ENCODE measurements at regions not wholly inside any gene's neighbourhood (a gene's known extent, or its start where the extent isn't known, plus 50 kb on each side); places are given as distances from the start of the nearest gene placed in this dataset.

GRCh38 chr7:15836041-15836440 is 149.6 kb upstream of the MEOX2 start:
- DNase-seq (ENCODE audit: low spot score): no peak
- Histone ChIP-seq H3K27me3 (replicated peaks; ENCODE audit: insufficient read depth) (no peaks in the 10 kb centered on the region), H3K4me3 (no peak overlapping the region), H3K9me3 (no peaks in the 10 kb centered on the region), H3K27ac (no peak overlapping the region), H3K36me3 (no peaks in the 10 kb centered on the region), H3K4me1 (replicated peaks) (no peaks in the 10 kb centered on the region)
- 94% methylated on average over 4 of the region's 4 CpGs for WGBS
- TF ChIP-seq POLR2A (IDR thresholded peaks at IDR 0.05) (no peak), CTCF (IDR thresholded peaks at IDR 0.05) (no peak), POLR2AphosphoS5 (IDR thresholded peaks at IDR 0.05) (no peak)
- intact Hi-C loops (cut with DNase I): no loop called here

GRCh38 chr7:15834446-15834845 is 148.0 kb upstream of the MEOX2 start:
- Histone ChIP-seq H3K27ac (no peak overlapping the region), H3K4me1 (replicated peaks) (no peaks in the 10 kb centered on the region), H3K27me3 (replicated peaks; ENCODE audit: insufficient read depth) (no peaks in the 10 kb centered on the region), H3K9me3 (no peaks in the 10 kb centered on the region), H3K36me3 (no peaks in the 10 kb centered on the region), H3K4me3 (no peak overlapping the region)
- TF ChIP-seq POLR2AphosphoS5 (IDR thresholded peaks at IDR 0.05): no peak
- no peak for TF ChIP-seq POLR2A (IDR thresholded peaks at IDR 0.05)
- TF ChIP-seq CTCF (IDR thresholded peaks at IDR 0.05): no peak
- intact Hi-C loops (cut with DNase I): no loop called here
- DNase-seq (ENCODE audit: low spot score): no peak

GRCh38 chr7:15832996-15833395 is 146.5 kb upstream of the MEOX2 start:
- Histone ChIP-seq H3K27me3 (replicated peaks; ENCODE audit: insufficient read depth) (no peaks in the 10 kb centered on the region), H3K36me3 (no peaks in the 10 kb centered on the region), H3K27ac (no peak overlapping the region), H3K9me3 (no peaks in the 10 kb centered on the region), H3K4me3 (no peak overlapping the region), H3K4me1 (replicated peaks) (no peaks in the 10 kb centered on the region)
- DNase-seq (ENCODE audit: low spot score): no peak
- intact Hi-C loops (cut with DNase I): no loop called here
- no peak for TF ChIP-seq POLR2A (IDR thresholded peaks at IDR 0.05)
- WGBS: 8% methylated on average over 1 of the region's 1 CpG

GRCh38 chr7:15831606-15832005 is 145.1 kb upstream of the MEOX2 start:
- H3K9me3 ChIP-seq: no peaks in the 10 kb centered on the region
- intact Hi-C loops (cut with DNase I): no loop called here
- 70% methylated on average over 3 of the region's 3 CpGs for WGBS
- no peak for DNase-seq (ENCODE audit: low spot score)
- TF ChIP-seq CTCF (IDR thresholded peaks at IDR 0.05) (no peak), POLR2A (IDR thresholded peaks at IDR 0.05) (no peak), POLR2AphosphoS5 (IDR thresholded peaks at IDR 0.05) (no peak)
- H3K27me3 ChIP-seq (replicated peaks; ENCODE audit: insufficient read depth): no peaks in the 10 kb centered on the region
- no peaks in the 10 kb centered on the region for H3K4me1 ChIP-seq (replicated peaks)
- no peak overlapping the region for H3K4me3 ChIP-seq
- H3K27ac ChIP-seq: no peak overlapping the region
- H3K36me3 ChIP-seq: no peaks in the 10 kb centered on the region

- H3K27me3 ChIP-seq (replicated peaks; ENCODE audit: insufficient read depth): no peaks in the 10 kb centered on the region
- no peak overlapping the region for H3K27ac ChIP-seq
- H3K4me3 ChIP-seq: no peak overlapping the region
- intact Hi-C loops (cut with DNase I): no loop called here
- 64% methylated on average over 3 of the region's 3 CpGs for WGBS
- H3K4me1 ChIP-seq (replicated peaks): no peaks in the 10 kb centered on the region
- DNase-seq (ENCODE audit: low spot score): no peak
- TF ChIP-seq POLR2A (IDR thresholded peaks at IDR 0.05): no peak
- no peaks in the 10 kb centered on the region for H3K36me3 ChIP-seq
- no peaks in the 10 kb centered on the region for H3K9me3 ChIP-seq
Observed at GRCh38 chr7:15829691-15830090, 143.2 kb upstream of the MEOX2 start.

- intact Hi-C loops (cut with DNase I): no loop called here
- 94% methylated on average over 3 of the region's 3 CpGs for WGBS
Observed at GRCh38 chr7:15828881-15829280, 142.4 kb upstream of the MEOX2 start.

More at GRCh38 chr7:15828881-15829280, 142.4 kb upstream of the MEOX2 start:
- no peak for DNase-seq (ENCODE audit: low spot score)
- H3K9me3 ChIP-seq: no peaks in the 10 kb centered on the region
- H3K36me3 ChIP-seq: no peaks in the 10 kb centered on the region
- H3K4me3 ChIP-seq: no peak overlapping the region
- H3K4me1 ChIP-seq (replicated peaks): no peaks in the 10 kb centered on the region
- no peaks in the 10 kb centered on the region for H3K27me3 ChIP-seq (replicated peaks; ENCODE audit: insufficient read depth)
- no peak overlapping the region for H3K27ac ChIP-seq
- no peak for TF ChIP-seq CTCF (IDR thresholded peaks at IDR 0.05)
- TF ChIP-seq POLR2A (IDR thresholded peaks at IDR 0.05): no peak
- TF ChIP-seq POLR2AphosphoS5 (IDR thresholded peaks at IDR 0.05): no peak

All from prostate gland (tissue), 2 donors.